ENCODE measurements at regions not wholly inside any gene's neighbourhood (a gene's known extent, or its start where the extent isn't known, plus 50 kb on each side); places are given as distances from the start of the nearest gene placed in this dataset.
"Not testable (repeated sequence)": the region's sequence is repeated elsewhere in the genome, so short reads cannot be mapped to it uniquely, and the experiment has no call there.

- Mint-ChIP-seq H3K36me3 (ENCODE audit: insufficient read depth, unreplicated experiment) (no peaks in the 10 kb centered on the region), H3K4me1 (ENCODE audit: low read depth, unreplicated experiment) (peaks cover 42% of the 10 kb centered on the region), H3K4me3 (ENCODE audit: unreplicated experiment) (no peak overlapping the region), H3K9me3 (ENCODE audit: unreplicated experiment) (no peaks in the 10 kb centered on the region), H3K27me3 (ENCODE audit: insufficient read depth, unreplicated experiment) (no peaks in the 10 kb centered on the region), H3K27ac (ENCODE audit: unreplicated experiment) (peak overlapping the region; percentile 11)
- ChIA-PET CTCF (interaction anchor here (0.7 to 0.9 kb wide), 4 partner anchors 27 to 315 kb away, joined by 3 to 6 read pairs (median 4); partner anchors contain the start of gene NADK2), POLR2A (no interaction called here)
- BruUV-seq (replicated peaks): no TSS peak
- no peak for TF ChIP-seq CTCF (IDR thresholded peaks at IDR 0.05; ENCODE audit: insufficient read depth in 1 of 2, low read depth in 1 of 2, low read length in 1 of 2, severe bottlenecking in 1 of 2, unreplicated experiment in 1 of 2)
- Histone ChIP-seq H3K9me3 (no peaks in the 10 kb centered on the region), H3K4me1 (peaks cover 50% of the 10 kb centered on the region), H3K4me3 (ENCODE audit: low read depth, low read length) (no peak overlapping the region), H3K27me3 (replicated peaks; ENCODE audit: control insufficient read depth, insufficient read depth, low read length) (no peaks in the 10 kb centered on the region), H3K36me3 (ENCODE audit: control insufficient read depth, insufficient read depth, low read length) (no peaks in the 10 kb centered on the region)
- intact Hi-C loops (cut with micrococcal nuclease; ENCODE audit: unreplicated experiment): loop anchor here (1.0 kb wide), 1 partner anchor 123 kb away; no protein-coding TSS in a partner anchor
- DNase-seq: no peak
Observed at GRCh38 chr5:36393656-36394428, 92.1 kb upstream of the RANBP3L start.

- DNase-seq: no peak
- BruUV-seq (replicated peaks): no TSS peak
- ChIA-PET POLR2A (no interaction called here), CTCF (no interaction called here)
- H3K9me3 Mint-ChIP-seq (ENCODE audit: unreplicated experiment): no peaks in the 10 kb centered on the region
- no peak overlapping the region for H3K4me3 Mint-ChIP-seq (ENCODE audit: unreplicated experiment)
- H3K4me1 Mint-ChIP-seq (ENCODE audit: low read depth, unreplicated experiment): peaks cover 39% of the 10 kb centered on the region
- Histone ChIP-seq H3K4me1 (peaks cover 46% of the 10 kb centered on the region), H3K4me3 (ENCODE audit: low read depth, low read length) (no peak overlapping the region), H3K36me3 (ENCODE audit: control insufficient read depth, insufficient read depth, low read length) (no peaks in the 10 kb centered on the region), H3K9me3 (no peaks in the 10 kb centered on the region), H3K27me3 (replicated peaks; ENCODE audit: control insufficient read depth, insufficient read depth, low read length) (no peaks in the 10 kb centered on the region)
- no peak overlapping the region for H3K27ac Mint-ChIP-seq (ENCODE audit: unreplicated experiment)
- no peaks in the 10 kb centered on the region for H3K36me3 Mint-ChIP-seq (ENCODE audit: insufficient read depth, unreplicated experiment)
- no peaks in the 10 kb centered on the region for H3K27me3 Mint-ChIP-seq (ENCODE audit: insufficient read depth, unreplicated experiment)
- intact Hi-C loops (cut with micrococcal nuclease; ENCODE audit: unreplicated experiment): no loop called here
- no peak for TF ChIP-seq CTCF (IDR thresholded peaks at IDR 0.05; ENCODE audit: insufficient read depth in 1 of 2, low read depth in 1 of 2, low read length in 1 of 2, severe bottlenecking in 1 of 2, unreplicated experiment in 1 of 2)
Observed at GRCh38 chr5:36395260-36395659, 93.6 kb upstream of the RANBP3L start.

DNA sequence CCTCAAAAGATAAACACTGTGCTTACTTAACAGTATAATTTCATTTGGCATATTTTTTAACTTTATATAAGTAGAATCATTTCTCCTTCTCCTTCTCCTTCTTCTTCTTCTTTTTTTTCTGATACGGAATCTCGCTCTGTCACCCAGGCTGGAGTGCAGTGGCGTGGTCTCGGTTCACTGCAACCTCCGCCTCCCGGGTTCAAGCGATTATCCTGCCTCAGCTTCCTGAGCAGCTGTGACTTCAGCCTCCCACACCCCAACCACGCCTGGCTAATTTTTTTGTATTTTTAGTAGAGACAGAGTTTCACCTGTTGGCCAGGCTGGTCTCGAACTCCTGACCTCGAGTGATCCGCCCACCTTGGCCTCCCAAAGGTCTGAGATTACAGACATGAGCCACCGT, 94.2 kb upstream of the RANBP3L start:
- H3K9me3 Mint-ChIP-seq (ENCODE audit: unreplicated experiment); H3K9me3 ChIP-seq; POLR2A ChIA-PET; H3K36me3 Mint-ChIP-seq (ENCODE audit: insufficient read depth, unreplicated experiment); H3K27me3 Mint-ChIP-seq (ENCODE audit: insufficient read depth, unreplicated experiment); H3K36me3 ChIP-seq (ENCODE audit: control insufficient read depth, insufficient read depth, low read length); H3K4me3 ChIP-seq (ENCODE audit: low read depth, low read length); CTCF ChIA-PET; H3K4me3 Mint-ChIP-seq (ENCODE audit: unreplicated experiment); BruUV-seq (replicated peaks); H3K27me3 ChIP-seq (replicated peaks; ENCODE audit: control insufficient read depth, insufficient read depth, low read length): not testable (repeated sequence)
- Mint-ChIP-seq H3K4me1 (ENCODE audit: low read depth, unreplicated experiment) (peaks cover 35% of the 10 kb centered on the region), H3K27ac (ENCODE audit: unreplicated experiment) (peak overlapping the region; percentile 68)
- peaks cover 46% of the 10 kb centered on the region for H3K4me1 ChIP-seq
- peak in 1 of 2 experiments; percentile 22 for DNase-seq
- intact Hi-C loops (cut with micrococcal nuclease; ENCODE audit: unreplicated experiment): loop anchor here (1.0 kb wide), 4 partner anchors 29 to 240 kb away; no protein-coding TSS in a partner anchor

All from Caco-2 (cell line).